NT2/D1 (cell line): ENCODE measurements at regions not wholly inside any gene's neighbourhood (a gene's known extent, or its start where the extent isn't known, plus 50 kb on each side); places are given as distances from the start of the nearest gene placed in this dataset.

Experiments used
- SUZ12 ChIP-seq: IDR thresholded peaks from 2 replicates; pipeline ENCODE4 v1.6.1; 2011; ENCODE audit not compliant: insufficient read length, insufficient read depth; ENCODE audit errors: extremely low read depth
- YY1 ChIP-seq: IDR thresholded peaks from 2 replicates; pipeline ENCODE4 v1.6.1; 2011; ENCODE audit not compliant: insufficient read length, insufficient read depth
- ZNF274 ChIP-seq: IDR thresholded peaks from 2 replicates; pipeline ENCODE4 v1.6.1; 2011; ENCODE audit warnings: mild to moderate bottlenecking, low read depth, low read length

GRCh38 chr9:88775559-88775958, 215.7 kb upstream of the S1PR3 start:
- TF ChIP-seq YY1, result no peak
- TF ChIP-seq SUZ12, result no peak
- no peak for TF ChIP-seq ZNF274
